Choroid plexus epithelial cell (primary cell): ENCODE measurements at regions not wholly inside any gene's neighbourhood (a gene's known extent, or its start where the extent isn't known, plus 50 kb on each side); places are given as distances from the start of the nearest gene placed in this dataset.

Source experiments
- DNase-seq: peaks from one replicate; pipeline ENCODE4 v3.0.0-alpha.2; 2010; ENCODE audit warnings: low read depth
- H3K4me3 ChIP-seq: 2 replicates; pipeline ENCODE4 v1.5.1; 2011; ENCODE audit warnings: low read depth, mild to moderate bottlenecking, control low read depth, low read length, moderate library complexity
- CTCF ChIP-seq: conservative IDR thresholded peaks from 2 replicates; pipeline ENCODE4 v1.5.1; 2011; ENCODE audit warnings: low read depth, mild to moderate bottlenecking, control low read depth, inconsistent platforms, low read length, moderate library complexity

DNA sequence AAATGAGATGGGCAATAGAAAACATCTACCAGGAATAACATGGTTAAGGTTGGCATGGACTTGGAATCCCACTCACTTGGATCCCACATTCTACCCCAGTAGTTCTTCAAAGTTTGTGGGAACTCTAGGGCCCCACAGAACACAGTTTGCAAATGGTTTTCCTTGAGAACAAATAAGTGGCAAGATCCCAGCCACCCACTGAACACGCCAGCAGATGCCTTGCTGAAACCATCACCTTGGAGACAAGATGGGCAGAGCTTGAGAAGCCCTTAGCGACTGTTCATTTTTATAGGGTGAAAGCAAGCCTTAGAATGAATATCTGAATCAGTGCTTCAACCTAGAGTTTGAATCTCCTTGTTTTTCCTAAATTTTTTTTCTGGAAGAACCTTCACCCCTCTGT lies 349.1 kb downstream of the RPS24 start:
- DNase-seq, result no peak
- no peak overlapping the region for H3K4me3 ChIP-seq
- TF ChIP-seq CTCF, result no peak

DNA sequence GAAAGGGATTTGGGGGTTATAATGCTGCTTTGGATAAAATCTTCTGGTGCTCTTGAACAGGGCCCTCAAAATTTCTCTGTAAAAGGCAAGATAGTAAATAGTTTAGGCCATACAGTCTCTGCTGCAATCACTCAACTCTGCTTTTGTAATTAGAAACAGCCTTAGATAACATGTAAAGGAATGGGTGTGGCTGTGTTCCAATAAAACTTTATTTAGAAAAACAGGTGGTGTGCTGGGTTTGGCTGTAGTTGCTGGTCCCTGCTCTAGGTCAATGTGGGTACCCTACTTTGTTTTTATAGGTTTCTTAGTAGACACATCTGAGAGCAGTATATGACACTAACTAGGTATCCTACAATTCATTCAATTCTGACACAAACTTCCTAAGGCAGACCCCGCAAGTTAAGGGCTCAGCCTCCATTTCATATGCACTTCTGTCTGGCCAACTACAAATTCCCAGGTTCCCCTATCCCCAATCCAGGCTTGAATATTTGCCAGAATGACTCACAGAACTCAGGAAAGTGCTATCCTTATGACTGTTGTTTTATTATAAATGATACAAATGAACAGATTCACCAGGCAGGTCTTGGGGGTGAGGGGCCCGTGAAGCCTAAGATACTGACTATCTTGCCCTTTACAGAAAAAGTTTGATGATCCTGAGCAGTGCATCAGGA lies 349.9 kb downstream of the RPS24 start:
- no peak for TF ChIP-seq CTCF
- DNase-seq, result no peak
- H3K4me3 ChIP-seq, result no peak overlapping the region

DNA sequence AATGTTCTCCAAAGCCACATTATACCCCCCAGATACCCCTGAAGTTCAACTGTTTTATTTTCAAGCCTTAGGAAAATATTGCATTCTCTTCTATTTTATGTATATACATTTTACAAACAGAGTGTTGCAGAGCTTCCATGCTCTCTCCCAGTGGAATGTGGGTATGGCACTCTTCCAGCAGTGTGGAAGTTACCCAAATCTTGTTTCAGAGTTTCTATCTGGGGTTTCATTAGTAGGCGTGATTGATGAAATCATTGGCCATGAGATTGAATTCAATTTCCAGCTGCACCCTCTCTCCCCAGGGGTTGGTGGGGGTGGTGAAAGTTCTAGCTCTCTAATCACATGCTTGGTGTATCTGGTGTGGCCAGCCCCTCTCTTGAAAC lies 350.4 kb downstream of the RPS24 start:
- DNase-seq, result no peak
- no peak for TF ChIP-seq CTCF
- H3K4me3 ChIP-seq, result no peak overlapping the region

DNA sequence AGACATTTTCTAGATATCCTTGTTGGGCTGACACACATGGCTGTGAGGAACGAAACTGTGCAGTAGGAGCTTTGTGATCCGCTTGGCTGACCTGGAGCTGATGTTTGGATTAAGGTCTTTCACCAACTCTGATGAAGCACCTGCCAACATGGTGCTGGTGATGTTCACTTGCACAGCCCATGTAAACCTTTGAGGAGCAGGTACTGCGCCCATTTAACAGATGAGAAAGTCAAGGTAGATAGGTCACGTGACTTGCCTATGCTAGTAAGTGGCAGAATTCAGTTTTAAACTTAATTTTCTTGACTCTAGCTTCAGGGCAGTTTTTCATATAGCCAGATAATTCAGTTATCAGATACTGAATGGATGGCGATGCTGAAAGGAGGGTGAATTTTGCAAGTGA lies 351.9 kb downstream of the RPS24 start:
- no peak for TF ChIP-seq CTCF
- DNase-seq, result no peak
- H3K4me3 ChIP-seq, result no peak overlapping the region

DNA sequence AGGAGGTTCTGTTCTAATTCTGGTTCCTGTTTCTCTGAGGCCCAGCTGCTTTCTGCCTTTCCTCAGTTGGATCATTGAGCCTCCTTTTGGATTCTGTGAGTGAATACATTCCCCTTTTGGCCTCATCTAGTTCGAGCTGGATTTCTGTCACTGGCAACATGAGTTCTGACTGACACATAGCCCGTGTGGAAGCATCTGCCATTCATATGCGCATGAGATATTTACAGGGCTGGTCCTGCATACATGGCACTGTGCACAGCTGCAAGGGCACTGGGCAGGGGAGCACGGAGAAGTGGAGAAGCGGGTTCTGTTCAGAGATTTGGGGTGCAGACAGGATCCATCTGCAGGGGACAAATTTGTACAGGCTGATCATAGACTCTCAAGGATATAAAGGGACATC lies 352.8 kb downstream of the RPS24 start:
- no peak for TF ChIP-seq CTCF
- no peak for DNase-seq
- H3K4me3 ChIP-seq, result no peak overlapping the region

- no peak for DNase-seq
- TF ChIP-seq CTCF, result no peak
- no peak overlapping the region for H3K4me3 ChIP-seq
Measured at GRCh38 chr10:78388331-78389050, 354.8 kb downstream of the RPS24 start.

DNA sequence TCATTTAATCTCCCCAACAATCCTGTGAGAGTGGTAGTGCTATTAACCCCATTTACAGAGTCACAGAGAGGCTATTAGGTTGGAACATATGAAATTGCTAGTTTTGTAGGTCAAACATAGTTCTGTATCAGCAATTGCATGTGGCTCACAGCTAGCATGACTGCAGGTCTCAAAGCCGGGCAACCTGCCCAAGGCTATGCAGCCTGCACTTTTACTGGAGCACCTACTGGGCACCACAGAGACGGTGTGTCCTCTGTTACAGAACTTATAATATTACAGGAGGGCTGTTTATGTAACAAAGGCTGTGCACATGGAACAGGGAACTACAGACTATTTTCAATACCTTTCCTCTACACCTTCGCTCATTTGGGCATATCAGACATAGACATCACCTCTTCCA lies 355.8 kb downstream of the RPS24 start:
- DNase-seq, result no peak
- TF ChIP-seq CTCF, result no peak

More for the DNA sequence above, 355.8 kb downstream of the RPS24 start:
- H3K4me3 ChIP-seq, result no peak overlapping the region
